ENCODE measurements at regions not wholly inside any gene's neighbourhood (a gene's known extent, or its start where the extent isn't known, plus 50 kb on each side); places are given as distances from the start of the nearest gene placed in this dataset.

- H3K9me2 ChIP-seq (ENCODE audit: insufficient read depth, low read length) = no peaks in the 10 kb centered on the region
- no peak for DNase-seq (ENCODE audit: low spot score)
- TF ChIP-seq CTCF (conservative IDR thresholded peaks at IDR 0.05; ENCODE audit: low read length) (no peak), EZH2phosphoT487 (IDR thresholded peaks at IDR 0.05; ENCODE audit: borderline replicate concordance, low read depth, low read length) (no peak)
- no peak overlapping the region for H3K4me3 ChIP-seq (ENCODE audit: low read depth, low read length, poor library complexity, severe bottlenecking)
- ChIA-PET CTCF (ENCODE audit: unreplicated experiment) (no interaction called here), POLR2A (interaction anchor here (0.6 kb wide), 1 partner anchor 158 kb away, joined by 3 read pairs; no protein-coding TSS in a partner anchor)
- H3K79me2 ChIP-seq (ENCODE audit: insufficient read depth, low read depth, low read length) = no peaks in the 10 kb centered on the region
- intact Hi-C loops (cut with micrococcal nuclease; ENCODE audit: unreplicated experiment) = no loop called here
- no peaks in the 10 kb centered on the region for H3K36me3 ChIP-seq (ENCODE audit: insufficient read depth, low read length)
- no peak overlapping the region for H2AFZ ChIP-seq (ENCODE audit: low read length)
- no peaks in the 10 kb centered on the region for H4K20me1 ChIP-seq (ENCODE audit: insufficient read depth, low read length)
- no TSS peak for BruUV-seq (replicated peaks)
- no peaks in the 10 kb centered on the region for H3K9me3 ChIP-seq (ENCODE audit: low read length)
- no peak overlapping the region for H3K27ac ChIP-seq (ENCODE audit: low read depth, low read length, poor library complexity, severe bottlenecking)
- H3K4me2 ChIP-seq (ENCODE audit: low read length) = no peak overlapping the region
- H3K4me1 ChIP-seq (ENCODE audit: insufficient read depth, low read length, poor library complexity, severe bottlenecking) = no peaks in the 10 kb centered on the region
These were observed 272.9 kb upstream of the KLF3 start for GRCh38 chr4:38390969-38391545.

GRCh38 chr4:38392223-38392855, 271.7 kb upstream of the KLF3 start:
- H2AFZ ChIP-seq (ENCODE audit: low read length) = no peak overlapping the region
- BruUV-seq (replicated peaks) = no TSS peak
- H3K4me3 ChIP-seq (ENCODE audit: low read depth, low read length, poor library complexity, severe bottlenecking) = no peak overlapping the region
- H3K9me3 ChIP-seq (ENCODE audit: low read length) = no peaks in the 10 kb centered on the region
- TF ChIP-seq EZH2phosphoT487 (IDR thresholded peaks at IDR 0.05; ENCODE audit: borderline replicate concordance, low read depth, low read length) (no peak), CTCF (conservative IDR thresholded peaks at IDR 0.05; ENCODE audit: low read length) (no peak)
- no peaks in the 10 kb centered on the region for H3K79me2 ChIP-seq (ENCODE audit: insufficient read depth, low read depth, low read length)
- CTCF ChIA-PET (ENCODE audit: unreplicated experiment) = interaction anchor here (0.5 kb wide), 1 partner anchor 233 kb away, joined by 3 read pairs; no protein-coding TSS in a partner anchor
- no peaks in the 10 kb centered on the region for H3K9me2 ChIP-seq (ENCODE audit: insufficient read depth, low read length)
- H4K20me1 ChIP-seq (ENCODE audit: insufficient read depth, low read length) = no peaks in the 10 kb centered on the region
- H3K4me1 ChIP-seq (ENCODE audit: insufficient read depth, low read length, poor library complexity, severe bottlenecking) = no peaks in the 10 kb centered on the region
- intact Hi-C loops (cut with micrococcal nuclease; ENCODE audit: unreplicated experiment) = no loop called here
- no peak for DNase-seq (ENCODE audit: low spot score)
- POLR2A ChIA-PET = no interaction called here
- no peak overlapping the region for H3K4me2 ChIP-seq (ENCODE audit: low read length)
- no peak overlapping the region for H3K27ac ChIP-seq (ENCODE audit: low read depth, low read length, poor library complexity, severe bottlenecking)
- no peaks in the 10 kb centered on the region for H3K36me3 ChIP-seq (ENCODE audit: insufficient read depth, low read length)

- POLR2A ChIA-PET = no interaction called here
- BruUV-seq (replicated peaks) = no TSS peak
- CTCF ChIA-PET (ENCODE audit: unreplicated experiment) = no interaction called here
- no peak for DNase-seq (ENCODE audit: low spot score)
- Histone ChIP-seq H3K4me3 (ENCODE audit: low read depth, low read length, poor library complexity, severe bottlenecking) (no peak overlapping the region), H4K20me1 (ENCODE audit: insufficient read depth, low read length) (no peaks in the 10 kb centered on the region), H3K36me3 (ENCODE audit: insufficient read depth, low read length) (no peaks in the 10 kb centered on the region), H3K4me1 (ENCODE audit: insufficient read depth, low read length, poor library complexity, severe bottlenecking) (no peaks in the 10 kb centered on the region), H3K79me2 (ENCODE audit: insufficient read depth, low read depth, low read length) (no peaks in the 10 kb centered on the region), H3K27ac (ENCODE audit: low read depth, low read length, poor library complexity, severe bottlenecking) (no peak overlapping the region), H3K9me3 (ENCODE audit: low read length) (no peaks in the 10 kb centered on the region), H3K4me2 (ENCODE audit: low read length) (no peak overlapping the region), H3K9me2 (ENCODE audit: insufficient read depth, low read length) (no peaks in the 10 kb centered on the region), H2AFZ (ENCODE audit: low read length) (no peak overlapping the region)
- TF ChIP-seq CTCF (conservative IDR thresholded peaks at IDR 0.05; ENCODE audit: low read length) = no peak
- intact Hi-C loops (cut with micrococcal nuclease; ENCODE audit: unreplicated experiment) = no loop called here
These were observed 267.9 kb upstream of the KLF3 start for GRCh38 chr4:38396091-38396490.

Data from OCI-LY7 (cell line).